Heart right ventricle (tissue), 16 donors: ENCODE measurements at regions not wholly inside any gene's neighbourhood (a gene's known extent, or its start where the extent isn't known, plus 50 kb on each side); places are given as distances from the start of the nearest gene placed in this dataset.

Experiments used
- ATAC-seq, 8 donors: fragments of 200-7000 bp; cut with Tn5 transposase; one replicate each; pipeline ENCODE4 v1.9.1; 2020; ENCODE audit warnings: mild to moderate bottlenecking in 8 of 8, moderate library complexity in 8 of 8, moderate number of reproducible peaks in 1 of 8
- DNase-seq, 2 donors: peaks; one replicate each; pipeline ENCODE4 v3.0.0-alpha.2; 2020
- H3K27ac ChIP-seq, 10 donors: fragments of 200-600 bp; sonication (generic) in 2 of 10; one replicate each; pipeline versions ENCODE4 v1.5.0 to v1.8.0; 2020 to 2022; ENCODE audit warnings: mild to moderate bottlenecking in 3 of 10
- H3K27me3 ChIP-seq, 7 donors: fragments of 200-600 bp; one replicate each; pipeline ENCODE4 v1.8.0; 2021 to 2022; ENCODE audit warnings: mild to moderate bottlenecking in 2 of 7
- H3K36me3 ChIP-seq, 9 donors: fragments of 200-600 bp; sonication (generic) in 1 of 9; one replicate each; pipeline versions ENCODE4 v1.5.0 to v1.8.0; 2020 to 2022; ENCODE audit warnings: mild to moderate bottlenecking in 2 of 9
- H3K4me1 ChIP-seq, 9 donors: fragments of 200-600 bp; sonication (generic) in 1 of 9; one replicate each; pipeline versions ENCODE4 v1.5.0 to v1.8.0; 2020 to 2022; ENCODE audit warnings: mild to moderate bottlenecking in 4 of 9
- H3K4me3 ChIP-seq, 10 donors: fragments of 200-600 bp; sonication (generic) in 2 of 10; one replicate each; pipeline versions ENCODE4 v1.5.0 to v1.8.0; 2020 to 2022; ENCODE audit warnings: mild to moderate bottlenecking in 7 of 10, moderate library complexity in 2 of 10
- H3K9me3 ChIP-seq, 11 donors: fragments of 200-600 bp in 10 of 11; sonication (generic) in 2 of 11; one replicate each; pipeline versions ENCODE4 v1.5.0 to v1.8.0; 2013 to 2022; ENCODE audit warnings: mild to moderate bottlenecking in 2 of 11, control low read depth in 1 of 11, moderate library complexity in 1 of 11
- CTCF ChIP-seq, 9 donors: fragments of 200-600 bp; sonication (generic) in 2 of 9; IDR thresholded peaks; one replicate each; pipeline versions ENCODE4 v1.5.0 to v1.8.0; 2021 to 2022; ENCODE audit warnings: antibody characterized with exemption in 9 of 9, mild to moderate bottlenecking in 5 of 9, moderate library complexity in 1 of 9
- WGBS, 2 donors: extraction: QIAGEN DNeasy Blood & Tissue Kit; methylation state at CpG; one replicate each; pipeline ENCODE4 v1.1.7; 2013; ENCODE audit warnings: inconsistent platforms in 1 of 2; 5-methylcytosine and 5-hydroxymethylcytosine counted together
- intact Hi-C, 10 donors: fragments of 100-400 bp; cut with DNase I; formaldehyde crosslinking; loops; one replicate each; pipeline versions ENCODE4 v1.11.1 to v1.14.2; 2022
- donor health status: Arrhythmogenic right ventricular cardiomyopathy.
- donor health status: ischemic (EF 13 %, LVEDD 7.1; RV severe dilation, severe dysfunction).
- donor health status: healthy with polysubstance abuse.
- donor health status: DM: no; HTN: yes; CAD: no.
- donor health status: DM: no; HTN: no; CAD: no.
- donor health status: ischemic (EF 25% LVEDD 6.9; RV normal size, moderate dysfunction).
- donor health status: ischemic (EF 25% LVEDD 5.7; RV mildly dilated, moderate dysfunction).
- donor health status: healthy.
- donor health status: DM: yes; HTN: yes; CAD: no.
- donor health status: Ischemic cardiomyopathy.
- donor health status: ischemic (EF 35%, LVEDD 5.7; RV mildly dilated, moderate dysfunction).
- donor health status: nonischemic (EF 11% LVEDD 7.7; RV severe dilation, severe dysfunction).
- donor health status: DM: yes; HTN: yes; CAD: no.
- donor health status: PGD.
- donor health status: ischemic (EF 29% LVEDD 5.4; RV normal size, mild dysfunction).
- donor health status: nonischemic (EF 23%, LVEDD 6.1; RV moderate dilation, normal function).

- TF ChIP-seq CTCF (IDR thresholded peaks at IDR 0.05), result no peak
- WGBS, 2 donors, result 72 to 79% methylated on average over 2 of the region's 2 CpGs
- intact Hi-C loops, result no loop called here
- Histone ChIP-seq H3K27ac (no peak overlapping the region), H3K36me3 (no peaks in the 10 kb centered on the region), H3K4me3 (no peak overlapping the region), H3K27me3 (no peaks in the 10 kb centered on the region), H3K4me1 (no peaks in the 10 kb centered on the region), H3K9me3 (no peaks in the 10 kb centered on the region)
- DNase-seq (no peak), ATAC-seq (no peak)
Measured at GRCh38 chr13:73299787-73300186, 241.0 kb downstream of the KLF5 start.

DNA sequence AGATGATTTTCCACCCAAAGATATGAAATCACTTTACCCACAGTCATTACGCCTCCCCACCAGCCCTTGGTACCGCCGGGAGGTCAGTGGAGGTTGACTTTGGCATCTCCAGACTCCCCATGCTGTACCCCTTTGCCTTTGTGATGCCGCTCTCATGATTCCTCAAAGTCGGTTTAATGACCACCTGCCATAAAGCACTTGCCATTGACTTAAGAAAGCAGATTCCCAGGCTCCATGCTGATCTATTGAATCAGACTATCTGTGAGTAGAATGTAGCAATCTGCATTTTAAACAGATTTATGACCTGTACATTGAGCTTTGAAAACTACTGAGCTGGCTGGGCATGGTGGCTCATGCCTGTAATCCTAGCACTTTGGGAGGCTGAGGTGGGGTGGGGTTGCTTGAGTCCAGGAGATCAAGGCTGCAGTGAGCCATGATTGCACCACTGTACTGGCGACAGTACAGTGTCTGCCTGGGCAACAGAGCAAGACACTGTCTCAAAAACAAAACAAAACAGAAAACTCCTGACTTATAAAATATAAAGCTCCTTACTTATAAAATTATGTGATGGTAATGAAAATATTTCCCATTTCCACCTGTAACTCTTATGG lies 235.2 kb downstream of the KLF5 start:
- H3K27me3 ChIP-seq, result no peaks in the 10 kb centered on the region
- H3K9me3 ChIP-seq, result no peaks in the 10 kb centered on the region
- no peak overlapping the region for H3K4me3 ChIP-seq
- WGBS, 2 donors, result 88 to 89% methylated on average over 6 of the region's 6 CpGs
- H3K27ac ChIP-seq, result no peak overlapping the region
- DNase-seq (no peak), ATAC-seq (no peak)
- no peaks in the 10 kb centered on the region for H3K36me3 ChIP-seq
- intact Hi-C loops, result no loop called here
- no peak for TF ChIP-seq CTCF (IDR thresholded peaks at IDR 0.05)
- H3K4me1 ChIP-seq, result no peaks in the 10 kb centered on the region

GRCh38 chr13:73292127-73292526 lies 233.3 kb downstream of the KLF5 start:
- intact Hi-C loops, result no loop called here
- no peak overlapping the region for H3K27ac ChIP-seq
- no peak overlapping the region for H3K4me3 ChIP-seq

GRCh38 chr13:73290844-73291243 lies 232.0 kb downstream of the KLF5 start:
- no peak for TF ChIP-seq CTCF (IDR thresholded peaks at IDR 0.05)
- ATAC-seq (no peak), DNase-seq (no peak)
- WGBS, 2 donors, result 72 to 78% methylated on average over 4 of the region's 4 CpGs
- Histone ChIP-seq H3K27ac (no peak overlapping the region), H3K4me1 (no peaks in the 10 kb centered on the region), H3K27me3 (no peaks in the 10 kb centered on the region), H3K9me3 (no peaks in the 10 kb centered on the region), H3K4me3 (no peak overlapping the region), H3K36me3 (no peaks in the 10 kb centered on the region)
- intact Hi-C loops, result no loop called here

More at GRCh38 chr13:73292127-73292526, 233.3 kb downstream of the KLF5 start:
- Histone ChIP-seq H3K27me3 (no peaks in the 10 kb centered on the region), H3K9me3 (no peaks in the 10 kb centered on the region), H3K4me1 (no peaks in the 10 kb centered on the region), H3K36me3 (no peaks in the 10 kb centered on the region)
- no peak for ATAC-seq
- 96 to 98% methylated on average over 1 of the region's 1 CpG for WGBS, 2 donors
- no peak for DNase-seq
- TF ChIP-seq CTCF (IDR thresholded peaks at IDR 0.05), result no peak
